Tibial nerve (tissue), 3 donors: ENCODE measurements at regions not wholly inside any gene's neighbourhood (a gene's known extent, or its start where the extent isn't known, plus 50 kb on each side); places are given as distances from the start of the nearest gene placed in this dataset.

Experiments used
- CTCF ChIP-seq, 5 experiments: fragments of 200-600 bp in 3 of 5; fragments of 450-650 bp in 2 of 5; sonication (generic) in 3 of 5; IDR thresholded peaks; one replicate each; pipeline ENCODE4 v1.5.1; 2016 to 2019; ENCODE audit warnings: antibody characterized with exemption in 5 of 5, mild to moderate bottlenecking in 3 of 5, moderate library complexity in 2 of 5
- POLR2A ChIP-seq, 2 donors: fragments of 450-650 bp; IDR thresholded peaks; one replicate each; pipeline ENCODE4 v1.6.1; 2017; ENCODE audit warnings: antibody characterized with exemption in 2 of 2, mild to moderate bottlenecking in 2 of 2, moderate library complexity in 2 of 2

GRCh38 chr11:104614117-104614680 is 284.1 kb downstream of the CASP12 start:
- TF ChIP-seq CTCF (IDR thresholded peaks at IDR 0.05) (no peak), POLR2A (IDR thresholded peaks at IDR 0.05) (no peak)
